LNCaP clone FGC (cell line): ENCODE measurements at regions not wholly inside any gene's neighbourhood (a gene's known extent, or its start where the extent isn't known, plus 50 kb on each side); places are given as distances from the start of the nearest gene placed in this dataset.

Experiments
- DNase-seq: peaks from one replicate; pipeline ENCODE4 v3.0.0-alpha.2; 2011; ENCODE audit warnings: low read depth
- H3K4me3 ChIP-seq: 2 replicates; pipeline ENCODE4 v1.5.1; 2011; ENCODE audit warnings: mild to moderate bottlenecking, low read depth, low read length, control low read depth
- CTCF ChIP-seq: IDR thresholded peaks from 2 replicates; pipeline ENCODE4 v1.5.1; 2012; ENCODE audit warnings: mild to moderate bottlenecking; ENCODE audit not compliant: control insufficient read depth, insufficient read depth; ENCODE audit errors: extremely low read depth

- no peak overlapping the region for H3K4me3 ChIP-seq
- DNase-seq = no peak
- no peak for TF ChIP-seq CTCF
These were observed 198.4 kb upstream of the PARD3B start for GRCh38 chr2:204346906-204347305.

GRCh38 chr2:204353823-204354222 is 191.5 kb upstream of the PARD3B start:
- no peak for DNase-seq
- TF ChIP-seq CTCF = no peak
- no peak overlapping the region for H3K4me3 ChIP-seq

- TF ChIP-seq CTCF = no peak
- no peak overlapping the region for H3K4me3 ChIP-seq
These were observed 190.8 kb upstream of the PARD3B start for GRCh38 chr2:204354442-204354856.

GRCh38 chr2:204355688-204356087 is 189.6 kb upstream of the PARD3B start:
- H3K4me3 ChIP-seq = no peak overlapping the region
- no peak for TF ChIP-seq CTCF
- no peak for DNase-seq

More at GRCh38 chr2:204354442-204354856, 190.8 kb upstream of the PARD3B start:
- no peak for DNase-seq

- no peak overlapping the region for H3K4me3 ChIP-seq
- no peak for TF ChIP-seq CTCF
- no peak for DNase-seq
These were observed 189.1 kb upstream of the PARD3B start for GRCh38 chr2:204356151-204356641.

GRCh38 chr2:204357286-204357685 is 188.0 kb upstream of the PARD3B start:
- TF ChIP-seq CTCF = no peak
- DNase-seq = no peak
- no peak overlapping the region for H3K4me3 ChIP-seq

GRCh38 chr2:204359076-204359475 is 186.2 kb upstream of the PARD3B start:
- no peak for TF ChIP-seq CTCF
- no peak overlapping the region for H3K4me3 ChIP-seq
- no peak for DNase-seq
